Trophoblast cell (in vitro differentiated cells and primary cell): ENCODE measurements at regions not wholly inside any gene's neighbourhood (a gene's known extent, or its start where the extent isn't known, plus 50 kb on each side); places are given as distances from the start of the nearest gene placed in this dataset.
"Not testable (repeated sequence)": the region's sequence is repeated elsewhere in the genome, so short reads cannot be mapped to it uniquely, and the experiment has no call there.

Experiments used
- DNase-seq, 2 donors: peaks; one replicate each; pipeline ENCODE4 v3.0.0-alpha.2; 2016
- H2AFZ ChIP-seq: 2 replicates; pipeline ENCODE4 v1.6.1; 2013; ENCODE audit warnings: low read length, moderate library complexity, mild to moderate bottlenecking; ENCODE audit not compliant: insufficient read depth, poor library complexity
- H2AK5ac ChIP-seq: 2 replicates; pipeline ENCODE4 v1.6.1; 2013; ENCODE audit warnings: mild to moderate bottlenecking, low read length
- H2BK120ac ChIP-seq: 2 replicates; pipeline ENCODE4 v1.6.1; 2013; ENCODE audit warnings: low read length, mild to moderate bottlenecking, moderate library complexity; ENCODE audit not compliant: insufficient read depth, poor library complexity
- H2BK12ac ChIP-seq: 2 replicates; pipeline ENCODE4 v1.6.1; 2013; ENCODE audit warnings: mild to moderate bottlenecking, low read length, moderate library complexity
- H2BK5ac ChIP-seq: 2 replicates; pipeline ENCODE4 v1.6.1; 2013; ENCODE audit warnings: low read length, low read depth, moderate library complexity, mild to moderate bottlenecking; ENCODE audit not compliant: poor library complexity
- H3K14ac ChIP-seq: 2 replicates; pipeline ENCODE4 v1.6.1; 2013; ENCODE audit warnings: mild to moderate bottlenecking, low read length
- H3K18ac ChIP-seq: 2 replicates; pipeline ENCODE4 v1.6.1; 2013; ENCODE audit warnings: mild to moderate bottlenecking, low read length
- H3K23ac ChIP-seq: 2 replicates; pipeline ENCODE4 v1.6.1; 2013; ENCODE audit warnings: low read length
- H3K27ac ChIP-seq: 2 replicates; pipeline ENCODE4 v1.5.1; 2013; ENCODE audit warnings: low read depth, mild to moderate bottlenecking, inconsistent platforms, low read length, moderate library complexity
- H3K27me3 ChIP-seq: 2 replicates; pipeline ENCODE4 v1.6.1; 2013; ENCODE audit warnings: inconsistent platforms, mild to moderate bottlenecking, low read length, moderate library complexity; ENCODE audit not compliant: insufficient read depth
- H3K36me3 ChIP-seq, 2 experiments: 1 replicate in 1 of 2; 2 replicates in 1 of 2; pipeline ENCODE4 v1.6.1; 2013; ENCODE audit warnings: low read length in 2 of 2, mild to moderate bottlenecking in 2 of 2, moderate library complexity in 1 of 2; ENCODE audit not compliant: insufficient read depth in 2 of 2, control insufficient read depth in 1 of 2
- H3K4ac ChIP-seq: 2 replicates; pipeline ENCODE4 v1.6.1; 2013; ENCODE audit warnings: low read depth, mild to moderate bottlenecking, low read length, moderate library complexity
- H3K4me1 ChIP-seq, 2 experiments: 1 replicate in 1 of 2; 2 replicates in 1 of 2; pipeline ENCODE4 v1.6.1; 2013; ENCODE audit warnings: low read length in 2 of 2, mild to moderate bottlenecking in 2 of 2, moderate library complexity in 1 of 2; ENCODE audit not compliant: insufficient read depth in 2 of 2, control insufficient read depth in 1 of 2
- H3K4me2 ChIP-seq: 2 replicates; pipeline ENCODE4 v1.6.1; 2013; ENCODE audit warnings: inconsistent platforms, mild to moderate bottlenecking, low read length, moderate library complexity
- H3K4me3 ChIP-seq: 2 replicates; pipeline ENCODE4 v1.5.1; 2013; ENCODE audit warnings: mild to moderate bottlenecking, low read depth, low read length, inconsistent platforms
- H3K79me1 ChIP-seq: one replicate; pipeline ENCODE4 v1.6.1; 2013; ENCODE audit warnings: low read length
- H3K79me2 ChIP-seq: 2 replicates; pipeline ENCODE4 v1.6.1; 2013; ENCODE audit warnings: low read length, mild to moderate bottlenecking; ENCODE audit not compliant: control insufficient read depth, insufficient read depth, poor library complexity
- H3K9ac ChIP-seq: 2 replicates; pipeline ENCODE4 v1.6.1; 2013; ENCODE audit warnings: mild to moderate bottlenecking, low read length
- H3K9me3 ChIP-seq: 2 replicates; pipeline ENCODE4 v1.6.1; 2013; ENCODE audit warnings: low read depth, mild to moderate bottlenecking, control low read depth, inconsistent platforms, low read length; ENCODE audit not compliant: insufficient read depth
- H4K12ac ChIP-seq: 2 replicates; pipeline ENCODE4 v1.6.1; 2013; ENCODE audit warnings: low read depth, mild to moderate bottlenecking, low read length, moderate library complexity
- H4K8ac ChIP-seq: 2 replicates; pipeline ENCODE4 v1.6.1; 2013; ENCODE audit warnings: low read depth, mild to moderate bottlenecking, low read length, moderate library complexity
- H4K91ac ChIP-seq: one replicate; pipeline ENCODE4 v1.6.1; 2013; ENCODE audit warnings: low read depth, mild to moderate bottlenecking, low read length, moderate library complexity
- WGBS: extraction: QIAGEN DNeasy Blood & Tissue Kit; methylation state at CpG from one replicate; pipeline ENCODE4 v1.1.7; 2013; ENCODE audit warnings: missing lambda C conversion rate; ENCODE audit not compliant: insufficient read length, insufficient coverage; ENCODE audit errors: extremely low coverage; 5-methylcytosine and 5-hydroxymethylcytosine counted together

DNA sequence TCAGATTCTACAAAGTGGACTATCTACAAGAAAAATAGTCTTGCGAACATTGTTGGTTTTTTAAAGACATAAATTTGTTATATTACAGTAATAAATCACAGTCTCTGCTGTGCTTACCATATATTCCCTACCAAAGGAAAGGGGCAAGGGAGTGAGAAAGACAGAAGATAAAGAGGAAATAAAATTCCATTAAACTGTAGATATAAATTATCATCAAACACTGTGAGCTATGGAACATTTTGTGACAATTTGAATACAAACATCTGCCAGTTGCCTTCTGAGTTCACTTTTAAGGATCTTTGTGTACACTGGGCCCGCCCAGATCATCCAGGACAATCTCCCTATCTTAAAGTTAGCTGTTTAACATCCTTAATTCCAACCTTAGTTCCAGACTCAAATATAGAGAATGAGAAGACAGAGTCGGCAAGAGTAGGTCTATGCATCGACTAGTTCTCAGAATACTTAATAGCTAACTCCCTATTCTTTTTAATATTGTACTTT, 122.8 kb downstream of the NUFIP1 start:
- Histone ChIP-seq H4K8ac (no peak overlapping the region), H2BK120ac (no peak overlapping the region), H3K14ac (no peak overlapping the region), H3K27ac (no peak overlapping the region), H4K91ac (no peak overlapping the region), H3K4ac (no peak overlapping the region), H3K18ac (no peak overlapping the region), H3K9ac (no peak overlapping the region), H3K23ac (no peak overlapping the region), H3K4me1 (no peaks in the 10 kb centered on the region), H3K79me1 (no peaks in the 10 kb centered on the region), H2AK5ac (no peak overlapping the region), H3K27me3 (no peaks in the 10 kb centered on the region), H4K12ac (no peak overlapping the region), H3K79me2 (no peaks in the 10 kb centered on the region), H3K4me3 (no peak overlapping the region), H3K9me3 (no peaks in the 10 kb centered on the region), H3K36me3 (no peaks in the 10 kb centered on the region), H2AFZ (no peak overlapping the region), H2BK5ac (no peak overlapping the region), H2BK12ac (no peak overlapping the region), H3K4me2 (no peak overlapping the region)
- WGBS, result no CpG with 5 or more reads among the region's 4 CpGs
- DNase-seq, result no peak

DNA sequence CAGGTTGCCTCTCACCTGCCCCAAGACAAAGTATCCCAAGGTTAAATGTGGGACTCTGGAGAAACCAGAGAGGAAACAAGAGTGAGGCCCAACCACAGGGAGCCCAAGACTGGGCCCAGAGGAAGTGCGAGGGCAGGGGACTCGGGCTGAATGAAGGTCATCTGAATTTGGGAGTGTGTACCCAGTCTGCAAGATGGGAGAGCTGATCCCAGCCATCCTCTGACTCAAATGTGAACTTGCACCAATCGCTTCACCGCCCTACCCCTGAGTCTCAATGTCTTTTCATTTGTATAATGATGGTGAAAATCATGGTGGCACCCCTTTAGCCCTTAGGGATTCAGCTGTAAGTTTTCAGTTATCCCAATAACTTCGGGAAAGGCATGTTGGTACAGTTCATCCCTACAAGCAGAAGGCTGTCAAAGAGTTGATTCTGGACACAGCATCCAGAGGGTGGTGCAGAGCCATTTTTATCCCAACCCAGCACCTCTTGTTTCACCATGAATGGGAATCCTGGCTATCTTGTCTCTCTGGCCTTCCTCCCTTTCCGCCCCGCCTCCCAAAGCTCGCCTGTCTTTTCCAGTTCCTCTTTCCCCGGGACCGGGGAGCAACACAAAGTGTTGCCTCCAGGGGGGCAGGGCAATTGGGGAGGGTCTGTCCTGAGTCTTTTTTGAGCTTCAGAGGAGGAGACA, 123.4 kb downstream of the NUFIP1 start:
- no peak overlapping the region for H2BK5ac ChIP-seq
- H2BK12ac ChIP-seq, result no peak overlapping the region
- no peaks in the 10 kb centered on the region for H3K9me3 ChIP-seq
- no peaks in the 10 kb centered on the region for H3K27me3 ChIP-seq
- no peak overlapping the region for H3K4me2 ChIP-seq
- WGBS, result no CpG with 5 or more reads among the region's 10 CpGs
- H4K8ac ChIP-seq, result no peak overlapping the region
- no peak overlapping the region for H3K27ac ChIP-seq
- H3K4ac ChIP-seq, result no peak overlapping the region
- no peaks in the 10 kb centered on the region for H3K4me1 ChIP-seq
- no peak overlapping the region for H3K14ac ChIP-seq
- no peak overlapping the region for H3K23ac ChIP-seq
- no peaks in the 10 kb centered on the region for H3K79me1 ChIP-seq
- no peak overlapping the region for H3K18ac ChIP-seq
- no peak for DNase-seq
- H2BK120ac ChIP-seq, result no peak overlapping the region
- no peaks in the 10 kb centered on the region for H3K79me2 ChIP-seq
- H4K12ac ChIP-seq, result no peak overlapping the region
- no peak overlapping the region for H3K4me3 ChIP-seq
- no peaks in the 10 kb centered on the region for H3K36me3 ChIP-seq
- H2AFZ ChIP-seq, result no peak overlapping the region
- no peak overlapping the region for H2AK5ac ChIP-seq
- H3K9ac ChIP-seq, result no peak overlapping the region
- no peak overlapping the region for H4K91ac ChIP-seq

- not testable (repeated sequence) for H3K18ac ChIP-seq, H3K79me2 ChIP-seq, H3K4me1 ChIP-seq, H4K91ac ChIP-seq, DNase-seq, H3K4me3 ChIP-seq, H2BK120ac ChIP-seq, H3K27me3 ChIP-seq, H2BK5ac ChIP-seq, H3K14ac ChIP-seq, H3K4ac ChIP-seq, H2BK12ac ChIP-seq, H3K9ac ChIP-seq, H4K12ac ChIP-seq, H3K4me2 ChIP-seq, H4K8ac ChIP-seq, H3K27ac ChIP-seq, H2AK5ac ChIP-seq, H3K36me3 ChIP-seq, H3K23ac ChIP-seq, H3K9me3 ChIP-seq, H2AFZ ChIP-seq, H3K79me1 ChIP-seq
These were observed 125.6 kb downstream of the NUFIP1 start for GRCh38 chr13:44863641-44864040.

GRCh38 chr13:44860454-44860853, 128.8 kb downstream of the NUFIP1 start:
- H4K8ac ChIP-seq, result no peak overlapping the region
- no peaks in the 10 kb centered on the region for H3K9me3 ChIP-seq
- no peaks in the 10 kb centered on the region for H3K79me1 ChIP-seq
- H4K12ac ChIP-seq, result no peak overlapping the region
- H3K18ac ChIP-seq, result no peak overlapping the region
- H3K4me1 ChIP-seq, result no peaks in the 10 kb centered on the region
- no peak for DNase-seq
- no peak overlapping the region for H3K4me3 ChIP-seq
- H2AK5ac ChIP-seq, result no peak overlapping the region
- H3K14ac ChIP-seq, result no peak overlapping the region
- no CpG with 5 or more reads among the region's 2 CpGs for WGBS
- no peak overlapping the region for H3K9ac ChIP-seq
- H2BK120ac ChIP-seq, result no peak overlapping the region
- H3K27me3 ChIP-seq, result no peaks in the 10 kb centered on the region
- H3K4ac ChIP-seq, result no peak overlapping the region
- H3K27ac ChIP-seq, result no peak overlapping the region
- H2BK12ac ChIP-seq, result no peak overlapping the region
- H4K91ac ChIP-seq, result no peak overlapping the region
- H3K4me2 ChIP-seq, result no peak overlapping the region
- no peaks in the 10 kb centered on the region for H3K79me2 ChIP-seq
- H2AFZ ChIP-seq, result no peak overlapping the region
- no peak overlapping the region for H3K23ac ChIP-seq
- H3K36me3 ChIP-seq, result no peaks in the 10 kb centered on the region
- no peak overlapping the region for H2BK5ac ChIP-seq
